ENCODE measurements at regions not wholly inside any gene's neighbourhood (a gene's known extent, or its start where the extent isn't known, plus 50 kb on each side); places are given as distances from the start of the nearest gene placed in this dataset.
"Not testable (repeated sequence)": the region's sequence is repeated elsewhere in the genome, so short reads cannot be mapped to it uniquely, and the experiment has no call there.

DNA sequence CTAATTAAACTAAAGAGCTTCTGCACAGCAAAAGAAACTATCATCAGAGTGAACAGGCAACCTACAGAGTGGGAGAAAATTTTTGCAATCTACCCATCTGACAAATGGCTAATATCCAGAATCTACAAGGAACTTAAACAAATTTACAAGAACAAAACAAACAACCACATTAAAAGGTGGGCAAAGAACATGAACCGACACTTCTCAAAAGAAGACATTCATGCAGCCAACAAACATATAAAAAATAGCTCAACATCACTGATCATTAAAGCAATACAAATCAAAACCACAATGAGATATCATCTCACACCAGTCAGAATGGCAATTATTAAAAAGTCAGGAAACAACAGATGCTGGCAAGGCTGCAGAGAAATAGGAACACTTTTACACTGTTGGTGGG is 84.6 kb upstream of the PARP8 start:
- TF ChIP-seq, protein P1, sequence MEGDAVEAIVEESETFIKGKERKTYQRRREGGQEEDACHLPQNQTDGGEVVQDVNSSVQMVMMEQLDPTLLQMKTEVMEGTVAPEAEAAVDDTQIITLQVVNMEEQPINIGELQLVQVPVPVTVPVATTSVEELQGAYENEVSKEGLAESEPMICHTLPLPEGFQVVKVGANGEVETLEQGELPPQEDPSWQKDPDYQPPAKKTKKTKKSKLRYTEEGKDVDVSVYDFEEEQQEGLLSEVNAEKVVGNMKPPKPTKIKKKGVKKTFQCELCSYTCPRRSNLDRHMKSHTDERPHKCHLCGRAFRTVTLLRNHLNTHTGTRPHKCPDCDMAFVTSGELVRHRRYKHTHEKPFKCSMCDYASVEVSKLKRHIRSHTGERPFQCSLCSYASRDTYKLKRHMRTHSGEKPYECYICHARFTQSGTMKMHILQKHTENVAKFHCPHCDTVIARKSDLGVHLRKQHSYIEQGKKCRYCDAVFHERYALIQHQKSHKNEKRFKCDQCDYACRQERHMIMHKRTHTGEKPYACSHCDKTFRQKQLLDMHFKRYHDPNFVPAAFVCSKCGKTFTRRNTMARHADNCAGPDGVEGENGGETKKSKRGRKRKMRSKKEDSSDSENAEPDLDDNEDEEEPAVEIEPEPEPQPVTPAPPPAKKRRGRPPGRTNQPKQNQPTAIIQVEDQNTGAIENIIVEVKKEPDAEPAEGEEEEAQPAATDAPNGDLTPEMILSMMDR (IDR thresholded peaks at IDR 0.05; ENCODE audit: low read depth, low read length, poor library complexity, severe bottlenecking): not testable (repeated sequence)
- not testable (repeated sequence) for TF ChIP-seq EZH2phosphoT487 (IDR thresholded peaks at IDR 0.05; ENCODE audit: borderline replicate concordance, low read length)

Data from DOHH2 (cell line).